Caco-2 (cell line): ENCODE measurements at regions not wholly inside any gene's neighbourhood (a gene's known extent, or its start where the extent isn't known, plus 50 kb on each side); places are given as distances from the start of the nearest gene placed in this dataset.

ENCODE experiments used
- BruUV-seq: library from RNA; stranded (reverse); fragments of 400-500 nt; replicated peaks from 2 replicates; lab custom pipeline; 2021; lab: Mats Ljungman, UMichigan
- CTCF ChIA-PET: fragments of 300-600 bp; sonication (Branson Sonifier 250); formaldehyde crosslinking; loops from one replicate; lab custom pipeline; 2022; ENCODE audit warnings: antibody characterized with exemption; lab: Charles Lee
- POLR2A ChIA-PET: fragments of 300-600 bp; sonication (Branson Sonifier 250); formaldehyde crosslinking; loops from one replicate; lab custom pipeline; 2022; ENCODE audit warnings: antibody characterized with exemption; lab: Charles Lee
- DNase-seq, 2 experiments: peaks; one replicate each; pipeline versions ENCODE4 v3.0.0 to v3.0.0-alpha.2; 2020 to 2022
- H3K27me3 ChIP-seq: replicated peaks from 2 replicates; pipeline ENCODE4 v1.6.0; 2011; ENCODE audit warnings: low read length; ENCODE audit not compliant: control insufficient read depth, insufficient read depth
- H3K36me3 ChIP-seq: 2 replicates; pipeline ENCODE4 v1.5.1; 2011; ENCODE audit warnings: low read length; ENCODE audit not compliant: control insufficient read depth, insufficient read depth
- H3K4me1 ChIP-seq: fragments of 250-450 bp; sonication (Bioruptor Pico); 2 replicates; pipeline ENCODE4 v1.5.1; 2020; ENCODE audit warnings: mild to moderate bottlenecking
- H3K4me3 ChIP-seq: 2 replicates; pipeline ENCODE4 v1.5.1; 2011; ENCODE audit warnings: low read depth, mild to moderate bottlenecking, control low read depth, low read length
- H3K9me3 ChIP-seq: fragments of 250-450 bp; sonication (Bioruptor Pico); 2 replicates; pipeline ENCODE4 v1.5.1; 2020; ENCODE audit warnings: mild to moderate bottlenecking, moderate library complexity
- H3K27ac Mint-ChIP-seq: one replicate; pipeline ENCODE4 v1.8.0; 2022; ENCODE audit warnings: mixed read lengths; ENCODE audit not compliant: unreplicated experiment
- H3K27me3 Mint-ChIP-seq: one replicate; pipeline ENCODE4 v1.8.0; 2022; ENCODE audit warnings: mixed read lengths; ENCODE audit not compliant: insufficient read depth, unreplicated experiment
- H3K36me3 Mint-ChIP-seq: one replicate; pipeline ENCODE4 v1.8.0; 2022; ENCODE audit warnings: mild to moderate bottlenecking, mixed read lengths; ENCODE audit not compliant: insufficient read depth, unreplicated experiment
- H3K4me1 Mint-ChIP-seq: one replicate; pipeline ENCODE4 v1.8.0; 2022; ENCODE audit warnings: low read depth, mixed read lengths; ENCODE audit not compliant: unreplicated experiment
- H3K4me3 Mint-ChIP-seq: one replicate; pipeline ENCODE4 v1.8.0; 2022; ENCODE audit warnings: mild to moderate bottlenecking, moderate library complexity, mixed read lengths; ENCODE audit not compliant: unreplicated experiment
- H3K9me3 Mint-ChIP-seq: one replicate; pipeline ENCODE4 v1.8.0; 2022; ENCODE audit warnings: mixed read lengths; ENCODE audit not compliant: unreplicated experiment
- intact Hi-C: fragments of 100-400 bp; cut with micrococcal nuclease; formaldehyde crosslinking; loops from one replicate; pipeline ENCODE4 v1.10.0; 2022; ENCODE audit not compliant: unreplicated experiment
- TF ChIP-seq, protein P1 (sequence below), 2 experiments: fragments of 200-600 bp in 1 of 2; IDR thresholded peaks; 1 replicate in 1 of 2; 2 replicates in 1 of 2; pipeline versions ENCODE4 v1.5.1 to v1.8.0; 2011 to 2022; ENCODE audit warnings: antibody characterized with exemption in 1 of 2, control low read depth in 1 of 2, inconsistent platforms in 1 of 2, low read depth in 1 of 2, low read length in 1 of 2, mild to moderate bottlenecking in 1 of 2, moderate library complexity in 1 of 2; ENCODE audit not compliant: insufficient read depth in 1 of 2, severe bottlenecking in 1 of 2, unreplicated experiment in 1 of 2

DNA sequence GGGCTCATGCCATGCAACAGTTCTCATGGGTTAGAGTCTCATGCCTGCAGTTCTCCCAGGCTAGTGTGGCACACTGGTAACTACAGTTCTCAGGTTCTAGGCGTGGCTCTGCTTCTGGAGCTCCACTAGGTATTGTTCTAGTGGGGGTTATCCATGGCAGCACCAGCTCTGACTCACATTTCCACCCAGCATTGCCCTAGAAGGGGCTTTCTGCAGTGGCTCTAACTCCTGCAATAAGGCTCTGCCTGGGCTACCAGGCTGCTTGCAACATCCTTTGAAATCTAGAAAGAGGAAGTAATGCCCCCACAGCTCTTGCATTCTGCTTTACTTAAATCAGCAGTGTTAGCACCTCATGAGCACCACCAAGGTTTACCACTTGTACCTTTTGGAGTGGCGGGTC lies 220.3 kb upstream of the ARID2 start:
- no peak overlapping the region for H3K4me3 Mint-ChIP-seq
- TF ChIP-seq, protein P1, sequence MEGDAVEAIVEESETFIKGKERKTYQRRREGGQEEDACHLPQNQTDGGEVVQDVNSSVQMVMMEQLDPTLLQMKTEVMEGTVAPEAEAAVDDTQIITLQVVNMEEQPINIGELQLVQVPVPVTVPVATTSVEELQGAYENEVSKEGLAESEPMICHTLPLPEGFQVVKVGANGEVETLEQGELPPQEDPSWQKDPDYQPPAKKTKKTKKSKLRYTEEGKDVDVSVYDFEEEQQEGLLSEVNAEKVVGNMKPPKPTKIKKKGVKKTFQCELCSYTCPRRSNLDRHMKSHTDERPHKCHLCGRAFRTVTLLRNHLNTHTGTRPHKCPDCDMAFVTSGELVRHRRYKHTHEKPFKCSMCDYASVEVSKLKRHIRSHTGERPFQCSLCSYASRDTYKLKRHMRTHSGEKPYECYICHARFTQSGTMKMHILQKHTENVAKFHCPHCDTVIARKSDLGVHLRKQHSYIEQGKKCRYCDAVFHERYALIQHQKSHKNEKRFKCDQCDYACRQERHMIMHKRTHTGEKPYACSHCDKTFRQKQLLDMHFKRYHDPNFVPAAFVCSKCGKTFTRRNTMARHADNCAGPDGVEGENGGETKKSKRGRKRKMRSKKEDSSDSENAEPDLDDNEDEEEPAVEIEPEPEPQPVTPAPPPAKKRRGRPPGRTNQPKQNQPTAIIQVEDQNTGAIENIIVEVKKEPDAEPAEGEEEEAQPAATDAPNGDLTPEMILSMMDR (IDR thresholded peaks at IDR 0.05; ENCODE audit: insufficient read depth in 1 of 2, low read depth in 1 of 2, low read length in 1 of 2, severe bottlenecking in 1 of 2, unreplicated experiment in 1 of 2), result no peak
- intact Hi-C loops, result no loop called here
- no peak for DNase-seq
- CTCF ChIA-PET, result no interaction called here
- no peak overlapping the region for H3K27ac Mint-ChIP-seq
- H3K4me1 Mint-ChIP-seq, result no peaks in the 10 kb centered on the region
- Histone ChIP-seq H3K4me3 (no peak overlapping the region), H3K9me3 (no peaks in the 10 kb centered on the region), H3K4me1 (no peaks in the 10 kb centered on the region), H3K36me3 (no peaks in the 10 kb centered on the region), H3K27me3 (no peaks in the 10 kb centered on the region)
- no peaks in the 10 kb centered on the region for H3K9me3 Mint-ChIP-seq
- POLR2A ChIA-PET, result no interaction called here
- H3K27me3 Mint-ChIP-seq, result no peaks in the 10 kb centered on the region
- BruUV-seq, result no TSS peak
- no peaks in the 10 kb centered on the region for H3K36me3 Mint-ChIP-seq

DNA sequence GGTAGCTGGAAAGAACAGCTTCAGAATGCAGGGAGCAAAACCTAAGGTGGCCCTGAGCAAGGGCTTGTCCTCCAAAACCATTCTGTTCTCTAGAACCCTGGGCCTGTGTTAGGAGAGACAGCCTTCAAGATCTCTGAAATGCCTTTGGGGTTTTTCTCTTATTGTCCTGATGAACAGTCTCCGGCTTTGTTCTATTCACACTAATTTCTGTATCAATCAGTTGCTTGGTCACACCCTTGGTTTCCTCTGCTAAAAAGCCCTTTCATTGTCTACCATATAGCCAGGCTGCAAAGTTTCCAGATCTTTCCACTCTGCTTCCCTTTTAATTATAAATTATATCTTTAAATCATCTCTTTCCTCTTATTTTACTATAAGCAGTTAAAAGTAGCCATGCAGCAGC lies 219.9 kb upstream of the ARID2 start:
- no TSS peak for BruUV-seq
- Histone ChIP-seq H3K4me1 (no peaks in the 10 kb centered on the region), H3K9me3 (no peaks in the 10 kb centered on the region), H3K27me3 (no peaks in the 10 kb centered on the region), H3K4me3 (no peak overlapping the region), H3K36me3 (no peaks in the 10 kb centered on the region)
- Mint-ChIP-seq H3K36me3 (no peaks in the 10 kb centered on the region), H3K9me3 (no peaks in the 10 kb centered on the region), H3K27me3 (no peaks in the 10 kb centered on the region), H3K4me3 (no peak overlapping the region), H3K27ac (no peak overlapping the region), H3K4me1 (no peaks in the 10 kb centered on the region)
- intact Hi-C loops, result no loop called here
- POLR2A ChIA-PET, result no interaction called here
- TF ChIP-seq, protein P1 (IDR thresholded peaks at IDR 0.05; ENCODE audit: insufficient read depth in 1 of 2, low read depth in 1 of 2, low read length in 1 of 2, severe bottlenecking in 1 of 2, unreplicated experiment in 1 of 2), result no peak
- CTCF ChIA-PET, result no interaction called here
- no peak for DNase-seq

- Histone ChIP-seq H3K4me3 (no peak overlapping the region), H3K4me1 (no peaks in the 10 kb centered on the region), H3K9me3 (no peaks in the 10 kb centered on the region), H3K27me3 (no peaks in the 10 kb centered on the region), H3K36me3 (no peaks in the 10 kb centered on the region)
- intact Hi-C loops, result no loop called here
- POLR2A ChIA-PET, result no interaction called here
- Mint-ChIP-seq H3K4me3 (no peak overlapping the region), H3K27me3 (no peaks in the 10 kb centered on the region), H3K9me3 (peaks cover 2% of the 10 kb centered on the region), H3K4me1 (no peaks in the 10 kb centered on the region), H3K36me3 (no peaks in the 10 kb centered on the region), H3K27ac (no peak overlapping the region)
- CTCF ChIA-PET, result no interaction called here
- TF ChIP-seq, protein P1 (IDR thresholded peaks at IDR 0.05; ENCODE audit: insufficient read depth in 1 of 2, low read depth in 1 of 2, low read length in 1 of 2, severe bottlenecking in 1 of 2, unreplicated experiment in 1 of 2), result no peak
- BruUV-seq, result no TSS peak
- DNase-seq, result no peak
Observed at GRCh38 chr12:45517381-45517780, 212.1 kb upstream of the ARID2 start.
